ENCODE measurements at regions not wholly inside any gene's neighbourhood (a gene's known extent, or its start where the extent isn't known, plus 50 kb on each side); places are given as distances from the start of the nearest gene placed in this dataset.

DNA sequence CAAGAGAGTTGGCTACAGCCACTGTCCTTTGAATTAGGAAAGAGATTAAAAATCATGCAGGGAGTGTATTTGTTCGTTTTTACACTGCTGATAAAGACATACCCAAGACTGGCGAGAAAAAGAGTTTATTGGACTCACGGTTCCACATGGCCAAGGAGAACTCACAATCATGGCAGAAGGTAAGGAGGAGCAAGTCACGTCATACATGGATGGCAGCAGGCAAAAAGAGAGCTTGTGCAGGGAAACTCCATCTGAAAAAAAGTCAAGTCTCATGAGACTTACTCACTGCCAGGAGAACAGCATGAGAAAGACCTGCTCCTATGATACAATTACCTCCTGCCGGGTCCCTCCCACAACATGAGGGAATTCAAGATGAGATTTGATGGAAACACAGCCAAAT is 1595.2 kb downstream of the KCNT2 start:
- Mint-ChIP-seq H3K4me3 (no peak overlapping the region), H3K27me3 (ENCODE audit: low read depth) (no peaks in the 10 kb centered on the region), H3K36me3 (ENCODE audit: low read depth) (no peaks in the 10 kb centered on the region), H3K9me3 (ENCODE audit: insufficient read depth) (no peaks in the 10 kb centered on the region), H3K4me1 (ENCODE audit: low read depth) (no peaks in the 10 kb centered on the region), H3K27ac (no peak overlapping the region)
- ATAC-seq (no peak), DNase-seq (no peak)
- ChIA-PET CTCF (no interaction called here), POLR2A (no interaction called here)

DNA sequence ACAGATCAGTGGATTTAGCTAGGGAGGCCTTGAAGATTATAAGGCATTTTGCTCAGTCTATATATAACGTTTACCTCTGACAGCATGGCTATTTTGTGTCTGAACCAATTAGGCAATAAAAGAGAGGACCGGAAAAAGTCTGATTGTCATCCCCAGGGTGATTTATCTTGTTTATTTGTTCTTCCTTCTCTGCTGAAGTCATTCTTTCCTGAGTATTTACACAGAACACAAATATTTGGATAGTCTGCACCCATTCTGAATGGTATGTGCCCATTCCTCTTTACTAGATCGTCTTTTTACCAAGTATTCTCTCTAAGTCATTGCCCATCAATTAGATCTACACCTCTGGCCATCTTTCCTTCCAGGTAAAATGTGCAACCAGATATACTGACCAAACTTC is 1602.9 kb downstream of the KCNT2 start:
- no peak for DNase-seq
- no peaks in the 10 kb centered on the region for H3K27me3 Mint-ChIP-seq (ENCODE audit: low read depth)
- H3K27ac Mint-ChIP-seq: no peak overlapping the region
- ChIA-PET POLR2A (no interaction called here), CTCF (no interaction called here)
- H3K4me1 Mint-ChIP-seq (ENCODE audit: low read depth): no peaks in the 10 kb centered on the region
- no peaks in the 10 kb centered on the region for H3K9me3 Mint-ChIP-seq (ENCODE audit: insufficient read depth)
- ATAC-seq: no peak
- no peak overlapping the region for H3K4me3 Mint-ChIP-seq
- no peaks in the 10 kb centered on the region for H3K36me3 Mint-ChIP-seq (ENCODE audit: low read depth)

DNA sequence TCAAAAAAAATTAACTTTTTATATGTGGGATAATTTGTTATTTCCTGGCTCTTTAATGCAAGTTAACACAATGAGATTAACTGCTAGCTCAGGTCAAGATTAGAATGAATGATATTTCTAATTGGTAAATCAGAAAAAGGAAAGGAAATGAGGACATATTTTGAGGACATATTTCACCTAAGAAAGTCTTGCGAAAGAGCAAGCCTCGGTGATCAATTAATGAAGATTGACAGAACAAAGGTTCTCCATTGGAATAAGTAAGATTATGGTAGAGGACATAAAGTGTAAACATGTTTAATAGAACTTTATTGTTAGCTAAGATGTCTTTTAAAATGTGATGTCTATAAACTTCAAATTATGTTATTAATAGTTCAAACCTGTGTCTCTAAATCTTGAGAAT is 1617.8 kb downstream of the KCNT2 start:
- ChIA-PET POLR2A (no interaction called here), CTCF (no interaction called here)
- Mint-ChIP-seq H3K9me3 (ENCODE audit: insufficient read depth) (no peaks in the 10 kb centered on the region), H3K27ac (no peak overlapping the region), H3K4me1 (ENCODE audit: low read depth) (no peaks in the 10 kb centered on the region), H3K27me3 (ENCODE audit: low read depth) (no peaks in the 10 kb centered on the region), H3K4me3 (no peak overlapping the region), H3K36me3 (ENCODE audit: low read depth) (no peaks in the 10 kb centered on the region)
- ATAC-seq (no peak), DNase-seq (no peak)

DNA sequence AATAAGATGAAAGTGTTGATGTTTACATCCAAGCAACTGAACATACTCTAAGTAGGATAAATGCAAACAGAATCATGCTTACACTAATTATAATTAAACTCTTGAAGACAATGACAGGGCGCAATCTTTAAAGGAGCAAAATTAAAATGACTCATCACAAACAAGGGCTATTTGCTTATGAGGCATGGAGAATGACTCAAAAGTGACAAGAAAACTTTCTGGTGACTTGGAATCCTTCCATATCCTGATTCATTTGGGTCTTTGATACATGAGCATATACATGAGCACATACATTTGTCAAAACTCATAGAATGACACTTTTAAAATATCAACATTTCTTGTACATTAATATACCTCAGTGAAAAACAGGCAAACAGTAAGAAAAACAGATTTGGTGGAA is 1632.3 kb downstream of the KCNT2 start:
- POLR2A ChIA-PET: no interaction called here
- no peak for ATAC-seq
- no peak for DNase-seq
- CTCF ChIA-PET: no interaction called here
- Mint-ChIP-seq H3K9me3 (ENCODE audit: insufficient read depth) (no peaks in the 10 kb centered on the region), H3K4me3 (no peak overlapping the region), H3K27ac (no peak overlapping the region), H3K4me1 (ENCODE audit: low read depth) (no peaks in the 10 kb centered on the region), H3K27me3 (ENCODE audit: low read depth) (no peaks in the 10 kb centered on the region), H3K36me3 (ENCODE audit: low read depth) (no peaks in the 10 kb centered on the region)

DNA sequence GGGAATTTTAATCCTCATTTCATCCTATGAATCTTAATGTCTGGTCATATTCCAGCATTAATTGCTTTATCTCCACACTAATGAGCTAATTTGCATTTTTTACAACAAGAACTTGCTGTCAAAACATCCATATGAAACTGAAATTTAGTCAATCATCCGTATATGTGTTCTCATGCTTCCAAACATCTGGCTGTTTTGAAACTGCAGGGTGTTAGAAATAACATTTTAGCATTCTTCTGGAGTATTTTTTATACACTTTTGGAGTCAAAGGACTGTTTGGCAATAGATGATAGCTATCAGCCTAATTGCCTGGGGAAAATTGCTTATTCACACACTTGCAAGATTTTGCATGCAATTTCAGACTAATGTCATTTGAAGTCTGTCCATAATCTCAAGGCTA is 1639.3 kb downstream of the KCNT2 start:
- ChIA-PET CTCF (no interaction called here), POLR2A (no interaction called here)
- ATAC-seq: no peak
- no peak overlapping the region for H3K27ac Mint-ChIP-seq
- no peak for DNase-seq
- no peaks in the 10 kb centered on the region for H3K36me3 Mint-ChIP-seq (ENCODE audit: low read depth)
- H3K27me3 Mint-ChIP-seq (ENCODE audit: low read depth): no peaks in the 10 kb centered on the region
- no peaks in the 10 kb centered on the region for H3K4me1 Mint-ChIP-seq (ENCODE audit: low read depth)
- no peak overlapping the region for H3K4me3 Mint-ChIP-seq
- no peaks in the 10 kb centered on the region for H3K9me3 Mint-ChIP-seq (ENCODE audit: insufficient read depth)

DNA sequence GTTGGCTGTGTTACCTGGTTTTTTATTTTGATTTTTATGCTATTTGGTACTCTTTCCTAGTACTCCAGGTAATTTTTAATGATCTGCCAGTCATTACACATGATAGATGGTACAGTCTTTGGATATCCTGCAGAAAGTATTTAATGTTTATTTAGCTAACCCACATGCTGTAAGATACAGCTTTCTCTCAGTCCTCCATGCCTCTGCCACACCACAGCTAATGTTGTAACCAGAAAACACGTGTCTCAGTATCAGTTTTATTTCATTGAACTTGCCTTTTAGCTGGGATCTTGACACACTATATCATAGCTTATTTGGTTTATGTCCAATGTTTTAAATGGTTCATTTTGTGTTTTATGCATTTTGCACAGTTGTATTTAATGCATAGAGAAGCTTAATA is 1648.4 kb downstream of the KCNT2 start:
- no peak for DNase-seq
- no peak for ATAC-seq
- Mint-ChIP-seq H3K36me3 (ENCODE audit: low read depth) (no peaks in the 10 kb centered on the region), H3K4me1 (ENCODE audit: low read depth) (no peaks in the 10 kb centered on the region), H3K27ac (no peak overlapping the region), H3K9me3 (ENCODE audit: insufficient read depth) (no peaks in the 10 kb centered on the region), H3K27me3 (ENCODE audit: low read depth) (no peaks in the 10 kb centered on the region), H3K4me3 (no peak overlapping the region)
- ChIA-PET POLR2A (no interaction called here), CTCF (no interaction called here)

DNA sequence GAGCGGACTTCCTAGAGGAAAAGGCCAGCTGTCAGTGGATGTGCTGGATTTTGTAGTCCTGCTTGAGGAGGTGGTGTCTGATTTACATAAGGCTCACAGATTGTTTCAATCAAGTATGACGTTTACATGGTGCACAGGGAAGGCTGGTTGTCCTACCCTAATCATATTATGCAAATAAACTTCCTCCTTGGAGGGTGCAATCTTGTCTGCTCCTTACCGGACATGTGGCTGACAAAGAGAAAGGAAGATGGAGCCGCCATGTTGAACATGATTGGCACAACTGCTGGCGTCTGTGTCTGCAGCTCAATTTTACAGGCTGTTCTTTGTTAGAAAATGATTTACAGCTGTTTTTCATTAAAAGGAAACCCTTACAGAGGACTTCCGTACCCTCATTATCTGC is 1656.1 kb downstream of the KCNT2 start:
- POLR2A ChIA-PET: no interaction called here
- no peak overlapping the region for H3K4me3 Mint-ChIP-seq
- no peak overlapping the region for H3K27ac Mint-ChIP-seq
- no peaks in the 10 kb centered on the region for H3K4me1 Mint-ChIP-seq (ENCODE audit: low read depth)
- no peaks in the 10 kb centered on the region for H3K9me3 Mint-ChIP-seq (ENCODE audit: insufficient read depth)
- H3K27me3 Mint-ChIP-seq (ENCODE audit: low read depth): no peaks in the 10 kb centered on the region
- no peaks in the 10 kb centered on the region for H3K36me3 Mint-ChIP-seq (ENCODE audit: low read depth)
- CTCF ChIA-PET: no interaction called here
- ATAC-seq: no peak
- DNase-seq: no peak

DNA sequence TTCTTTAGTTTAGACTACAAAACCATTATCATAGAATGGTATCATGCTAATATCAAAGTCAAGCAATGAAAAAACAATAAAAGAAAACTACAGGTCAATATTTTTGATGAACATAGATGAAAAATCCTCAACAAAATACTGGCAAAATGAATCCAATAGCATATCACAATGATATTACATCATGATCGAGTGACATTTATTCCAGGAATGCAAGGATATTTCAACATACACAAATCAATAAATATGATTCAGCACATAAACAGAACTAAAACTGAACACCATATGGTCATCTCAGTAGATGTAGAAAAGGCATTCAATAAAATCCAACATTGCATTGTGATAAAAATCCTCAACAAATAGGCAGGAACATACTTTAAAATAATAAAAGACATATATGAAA is 1657.7 kb downstream of the KCNT2 start:
- Mint-ChIP-seq H3K4me1 (ENCODE audit: low read depth) (no peaks in the 10 kb centered on the region), H3K27ac (no peak overlapping the region), H3K27me3 (ENCODE audit: low read depth) (no peaks in the 10 kb centered on the region), H3K9me3 (ENCODE audit: insufficient read depth) (no peaks in the 10 kb centered on the region), H3K36me3 (ENCODE audit: low read depth) (no peaks in the 10 kb centered on the region), H3K4me3 (no peak overlapping the region)
- no peak for DNase-seq
- ATAC-seq: no peak
- ChIA-PET POLR2A (no interaction called here), CTCF (no interaction called here)

DNA sequence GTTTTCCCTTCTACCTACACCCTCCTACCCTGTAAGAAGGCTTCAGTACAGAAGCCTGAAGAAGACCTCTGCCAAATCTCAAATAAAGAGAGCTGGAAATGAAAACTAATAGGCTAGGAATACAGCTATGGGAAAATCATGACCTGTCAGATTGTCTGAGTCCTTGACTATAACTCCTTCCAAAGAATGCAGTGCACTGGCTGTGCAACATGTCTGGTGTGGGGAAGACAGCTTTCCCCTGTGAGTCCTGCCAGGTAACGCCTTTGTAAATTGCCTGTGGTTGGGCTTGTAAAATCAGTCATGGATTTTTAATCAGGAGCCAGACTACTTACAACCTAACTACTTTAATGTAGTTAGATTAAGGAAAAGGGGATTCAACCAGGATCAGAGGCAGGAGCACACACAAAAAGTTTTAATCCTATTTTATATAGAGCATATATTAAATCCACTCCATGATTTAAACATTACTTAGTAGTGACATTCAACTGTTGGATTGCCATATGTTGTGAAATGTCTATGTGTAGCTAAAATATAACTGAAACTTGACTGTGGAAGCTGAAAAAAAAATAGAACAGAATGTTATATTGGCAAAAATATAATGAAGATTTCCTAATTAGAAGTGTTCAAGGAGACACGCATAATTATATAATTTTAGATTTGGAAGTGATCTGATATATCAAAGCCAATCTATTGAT is 1667.8 kb downstream of the KCNT2 start:
- Mint-ChIP-seq H3K4me3 (no peak overlapping the region), H3K4me1 (ENCODE audit: low read depth) (no peaks in the 10 kb centered on the region), H3K27ac (no peak overlapping the region), H3K36me3 (ENCODE audit: low read depth) (no peaks in the 10 kb centered on the region), H3K9me3 (ENCODE audit: insufficient read depth) (no peaks in the 10 kb centered on the region), H3K27me3 (ENCODE audit: low read depth) (no peaks in the 10 kb centered on the region)
- ATAC-seq: no peak
- ChIA-PET POLR2A (no interaction called here), CTCF (no interaction called here)
- DNase-seq: no peak

DNA sequence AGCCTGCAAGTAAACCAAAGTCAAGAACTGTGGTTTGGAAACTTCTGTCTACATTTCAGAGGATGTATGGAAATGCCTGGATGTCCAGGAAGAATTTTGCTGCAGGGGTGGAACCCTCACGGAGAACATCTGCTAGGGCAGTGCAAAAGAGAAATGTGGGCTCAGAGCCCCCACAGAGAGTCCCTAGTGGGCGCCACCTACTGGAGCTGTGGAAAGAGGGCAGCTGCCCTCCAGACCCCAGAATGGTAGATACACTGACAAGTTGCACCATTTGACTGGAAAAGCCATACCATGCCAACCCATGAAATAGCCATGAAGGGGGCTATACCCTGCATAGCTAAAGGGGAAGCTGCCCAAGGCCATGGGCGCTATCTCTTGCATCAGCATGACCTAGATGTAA is 1672.4 kb downstream of the KCNT2 start:
- Mint-ChIP-seq H3K27me3 (ENCODE audit: low read depth) (no peaks in the 10 kb centered on the region), H3K36me3 (ENCODE audit: low read depth) (no peaks in the 10 kb centered on the region), H3K9me3 (ENCODE audit: insufficient read depth) (no peaks in the 10 kb centered on the region), H3K4me3 (no peak overlapping the region), H3K27ac (no peak overlapping the region), H3K4me1 (ENCODE audit: low read depth) (no peaks in the 10 kb centered on the region)
- ChIA-PET CTCF (no interaction called here), POLR2A (no interaction called here)
- DNase-seq (no peak), ATAC-seq (no peak)

DNA sequence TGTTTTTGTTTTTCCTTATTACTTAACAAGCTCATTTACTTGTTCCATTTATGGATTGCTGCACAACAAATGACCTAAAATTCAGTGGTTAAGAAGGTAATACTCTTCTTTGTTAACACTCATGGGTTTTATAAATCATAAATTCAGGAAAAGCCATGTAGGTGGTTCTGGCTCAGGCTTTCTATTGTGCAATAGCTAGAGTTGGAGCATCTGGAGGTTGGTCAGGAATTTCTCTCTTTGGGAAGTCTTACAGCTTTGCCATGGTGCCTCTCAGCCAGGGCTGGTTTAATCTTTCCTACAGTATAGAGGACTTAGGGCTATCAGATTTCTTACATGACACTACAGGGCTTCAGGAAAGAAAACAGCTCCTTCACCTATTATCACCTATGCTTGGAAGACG is 1677.1 kb downstream of the KCNT2 start:
- DNase-seq (no peak), ATAC-seq (no peak)
- ChIA-PET POLR2A (no interaction called here), CTCF (no interaction called here)
- Mint-ChIP-seq H3K9me3 (ENCODE audit: insufficient read depth) (no peaks in the 10 kb centered on the region), H3K27ac (no peak overlapping the region), H3K27me3 (ENCODE audit: low read depth) (no peaks in the 10 kb centered on the region), H3K4me3 (no peak overlapping the region), H3K36me3 (ENCODE audit: low read depth) (no peaks in the 10 kb centered on the region), H3K4me1 (ENCODE audit: low read depth) (no peaks in the 10 kb centered on the region)

DNA sequence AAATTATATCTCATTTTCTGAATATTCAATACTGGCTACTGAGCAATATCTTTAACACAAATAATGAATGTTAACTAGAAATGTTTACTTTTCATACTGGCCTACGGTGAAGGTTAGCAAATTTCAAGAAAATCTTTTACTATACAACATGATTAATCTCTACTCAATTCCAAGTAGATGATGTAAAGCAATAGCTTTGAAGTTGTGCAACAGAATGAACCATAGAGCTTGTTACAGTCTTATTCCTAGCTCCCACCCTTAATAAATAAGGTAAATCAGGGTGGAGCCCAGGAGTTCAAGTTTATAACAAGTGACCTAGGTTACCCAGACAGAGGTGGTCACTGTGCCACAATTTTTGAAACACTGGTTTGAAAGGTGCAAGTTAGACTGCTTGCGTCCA is 1678.1 kb downstream of the KCNT2 start:
- ATAC-seq: no peak
- no peaks in the 10 kb centered on the region for H3K4me1 Mint-ChIP-seq (ENCODE audit: low read depth)

DNA sequence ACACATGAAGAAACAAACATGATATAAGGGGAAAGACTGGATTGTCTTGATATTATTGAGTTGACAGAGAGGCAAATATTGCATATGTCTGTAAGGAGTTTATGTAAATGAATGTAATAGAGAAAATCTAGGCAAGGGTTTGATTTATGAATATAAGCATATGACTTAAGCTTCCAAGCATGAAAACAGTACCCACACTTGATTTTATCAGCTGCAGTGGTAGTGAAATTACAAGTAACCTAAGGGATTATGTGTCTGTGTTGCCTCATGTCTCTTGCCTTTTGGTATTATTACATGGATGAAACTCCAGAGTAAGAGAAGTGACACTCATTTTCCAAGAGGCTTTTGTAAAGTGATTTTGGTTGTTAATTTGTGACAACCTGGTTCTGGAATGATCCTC is 1678.9 kb downstream of the KCNT2 start:
- Mint-ChIP-seq H3K27ac (no peak overlapping the region), H3K4me1 (ENCODE audit: low read depth) (no peaks in the 10 kb centered on the region), H3K4me3 (no peak overlapping the region), H3K9me3 (ENCODE audit: insufficient read depth) (no peaks in the 10 kb centered on the region), H3K27me3 (ENCODE audit: low read depth) (no peaks in the 10 kb centered on the region), H3K36me3 (ENCODE audit: low read depth) (no peaks in the 10 kb centered on the region)
- ChIA-PET CTCF (no interaction called here), POLR2A (no interaction called here)
- no peak for DNase-seq
- ATAC-seq: no peak

More for the DNA sequence above, 1678.1 kb downstream of the KCNT2 start:
- Mint-ChIP-seq H3K27ac (no peak overlapping the region), H3K27me3 (ENCODE audit: low read depth) (no peaks in the 10 kb centered on the region), H3K9me3 (ENCODE audit: insufficient read depth) (no peaks in the 10 kb centered on the region), H3K4me3 (no peak overlapping the region), H3K36me3 (ENCODE audit: low read depth) (no peaks in the 10 kb centered on the region)
- no peak for DNase-seq
- CTCF ChIA-PET: no interaction called here
- POLR2A ChIA-PET: no interaction called here
